Fibroblast of the aortic adventitia (primary cell): ENCODE measurements at regions not wholly inside any gene's neighbourhood (a gene's known extent, or its start where the extent isn't known, plus 50 kb on each side); places are given as distances from the start of the nearest gene placed in this dataset.
A peak's percentile ranks its signal among the peaks of the same experiment; 100 is the strongest.
"Not testable (repeated sequence)": the region's sequence is repeated elsewhere in the genome, so short reads cannot be mapped to it uniquely, and the experiment has no call there.

Source experiments
- DNase-seq: peaks from one replicate; pipeline ENCODE4 v3.0.0-alpha.2; 2010; ENCODE audit warnings: low read depth
- H3K4me3 ChIP-seq: 2 replicates; pipeline ENCODE4 v1.5.1; 2011; ENCODE audit warnings: low read depth, mild to moderate bottlenecking, control low read depth, low read length, moderate library complexity
- TF ChIP-seq, protein P1 (sequence below): IDR thresholded peaks from 2 replicates; pipeline ENCODE4 v1.5.1; 2011; ENCODE audit warnings: mild to moderate bottlenecking, low read length, control low read depth, inconsistent platforms; ENCODE audit not compliant: insufficient read depth

DNA sequence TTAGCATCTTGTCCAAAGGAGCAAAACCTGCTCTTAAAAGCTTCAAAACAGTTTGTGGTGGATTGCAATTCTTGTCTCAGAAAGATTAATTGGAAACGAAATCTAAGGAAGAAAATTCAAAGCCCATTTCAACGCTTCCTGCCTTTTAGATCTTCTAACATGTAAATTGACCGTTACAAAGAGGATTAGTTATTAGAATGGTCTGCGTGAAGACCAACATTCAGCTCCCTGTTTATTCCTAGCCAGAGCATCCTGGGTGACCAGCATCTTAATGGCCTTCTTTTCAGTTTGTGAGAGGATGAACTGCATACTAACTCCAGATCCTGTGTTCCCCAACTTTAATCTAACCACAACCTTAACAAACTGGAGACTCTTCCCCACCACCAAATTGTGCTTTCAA, 109.9 kb upstream of the SLC1A3 start:
- no peak overlapping the region for H3K4me3 ChIP-seq
- TF ChIP-seq, protein P1, sequence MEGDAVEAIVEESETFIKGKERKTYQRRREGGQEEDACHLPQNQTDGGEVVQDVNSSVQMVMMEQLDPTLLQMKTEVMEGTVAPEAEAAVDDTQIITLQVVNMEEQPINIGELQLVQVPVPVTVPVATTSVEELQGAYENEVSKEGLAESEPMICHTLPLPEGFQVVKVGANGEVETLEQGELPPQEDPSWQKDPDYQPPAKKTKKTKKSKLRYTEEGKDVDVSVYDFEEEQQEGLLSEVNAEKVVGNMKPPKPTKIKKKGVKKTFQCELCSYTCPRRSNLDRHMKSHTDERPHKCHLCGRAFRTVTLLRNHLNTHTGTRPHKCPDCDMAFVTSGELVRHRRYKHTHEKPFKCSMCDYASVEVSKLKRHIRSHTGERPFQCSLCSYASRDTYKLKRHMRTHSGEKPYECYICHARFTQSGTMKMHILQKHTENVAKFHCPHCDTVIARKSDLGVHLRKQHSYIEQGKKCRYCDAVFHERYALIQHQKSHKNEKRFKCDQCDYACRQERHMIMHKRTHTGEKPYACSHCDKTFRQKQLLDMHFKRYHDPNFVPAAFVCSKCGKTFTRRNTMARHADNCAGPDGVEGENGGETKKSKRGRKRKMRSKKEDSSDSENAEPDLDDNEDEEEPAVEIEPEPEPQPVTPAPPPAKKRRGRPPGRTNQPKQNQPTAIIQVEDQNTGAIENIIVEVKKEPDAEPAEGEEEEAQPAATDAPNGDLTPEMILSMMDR = no peak
- no peak for DNase-seq

DNA sequence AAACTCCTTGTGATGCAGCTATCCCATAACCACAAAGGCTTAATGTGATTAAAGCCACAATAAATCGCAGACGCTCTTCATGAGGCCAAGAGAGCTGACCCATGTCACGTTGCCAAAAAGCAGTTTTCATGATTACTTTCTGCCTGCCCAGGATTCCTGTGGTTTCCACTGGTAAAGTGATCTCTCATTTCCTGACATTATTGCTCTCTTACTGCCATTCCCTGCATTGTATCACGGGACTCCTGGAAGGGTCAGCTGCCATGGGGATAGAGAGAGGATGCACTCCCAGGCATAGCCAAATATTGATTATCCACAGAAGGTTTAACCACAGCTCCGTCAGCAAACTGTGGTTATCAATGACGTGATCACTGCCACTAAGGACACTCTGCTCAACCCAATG, 103.8 kb upstream of the SLC1A3 start:
- no peak overlapping the region for H3K4me3 ChIP-seq
- TF ChIP-seq, protein P1 = no peak
- peak; percentile 91 for DNase-seq

DNA sequence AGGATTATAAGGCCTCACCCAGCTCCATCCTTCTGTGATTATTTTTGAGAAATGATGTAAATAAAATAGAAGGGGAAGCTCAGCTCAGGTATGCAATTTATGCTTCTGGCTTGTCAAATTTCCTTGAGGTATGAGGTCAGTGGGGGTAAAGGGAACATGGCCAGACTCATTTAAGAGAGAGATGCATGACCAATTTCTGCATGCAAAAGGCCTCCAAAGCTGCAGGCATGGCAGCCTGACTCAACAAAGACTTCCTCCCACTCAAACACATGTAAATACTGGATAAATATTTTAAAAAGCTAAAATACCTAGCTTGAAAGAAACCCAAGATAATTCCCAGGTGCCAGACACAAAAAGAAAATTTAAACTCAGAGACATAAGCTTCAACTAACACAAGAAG, 101.4 kb upstream of the SLC1A3 start:
- TF ChIP-seq, protein P1 = no peak
- no peak overlapping the region for H3K4me3 ChIP-seq
- no peak for DNase-seq

DNA sequence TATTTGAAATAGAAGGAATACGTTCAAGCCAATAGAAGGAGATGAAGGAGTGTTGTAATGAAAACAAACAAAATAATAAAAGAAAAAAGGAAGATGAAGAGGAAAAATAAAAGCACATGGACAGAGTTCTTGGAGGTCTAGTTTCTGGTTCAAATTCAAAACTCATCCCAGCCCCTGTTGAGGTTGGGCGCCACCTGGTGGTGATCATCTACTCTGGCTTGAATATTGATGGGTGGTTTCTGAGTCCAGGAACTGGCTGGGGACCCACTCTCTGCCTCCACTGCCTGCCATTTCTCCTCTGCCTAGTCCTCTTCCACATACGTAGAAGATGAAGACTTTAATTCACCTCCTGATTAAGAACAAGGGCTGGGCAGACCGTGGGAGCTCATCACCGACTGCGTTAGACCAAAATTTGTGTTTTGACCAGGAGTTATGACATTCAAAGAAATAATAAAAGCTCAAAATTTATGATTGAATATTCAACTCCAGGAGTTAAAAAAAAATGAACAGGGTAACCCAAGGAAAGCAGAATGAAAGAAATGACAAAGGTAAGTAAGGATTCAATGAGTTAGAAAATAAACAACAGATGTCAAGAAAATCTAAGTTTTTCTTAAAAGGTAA, 99.0 kb upstream of the SLC1A3 start:
- peak; percentile 79 for DNase-seq
- no peak overlapping the region for H3K4me3 ChIP-seq

DNA sequence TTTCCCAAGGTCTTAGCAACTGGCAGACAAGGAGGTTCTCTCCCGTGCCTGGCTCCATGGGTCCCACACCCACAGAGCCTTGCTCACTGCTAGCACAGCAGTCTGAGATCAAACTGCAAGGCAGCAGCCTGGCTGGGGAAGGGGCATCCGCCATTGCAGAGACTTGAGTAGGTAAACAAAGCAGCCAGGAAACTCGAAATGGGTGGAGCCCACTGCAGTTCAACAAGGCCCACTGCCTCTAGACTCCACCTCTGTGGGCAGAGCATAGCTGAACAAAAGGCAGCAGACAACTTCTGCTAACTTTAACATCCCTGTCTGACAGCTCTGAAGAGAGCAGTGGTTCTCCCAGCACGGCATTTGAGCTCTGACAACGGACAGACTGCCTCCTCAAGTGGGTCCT, 98.1 kb upstream of the SLC1A3 start:
- not testable (repeated sequence) for DNase-seq, H3K4me3 ChIP-seq

More for the DNA sequence above, 99.0 kb upstream of the SLC1A3 start:
- TF ChIP-seq, protein P1 = peak; percentile 88

DNA sequence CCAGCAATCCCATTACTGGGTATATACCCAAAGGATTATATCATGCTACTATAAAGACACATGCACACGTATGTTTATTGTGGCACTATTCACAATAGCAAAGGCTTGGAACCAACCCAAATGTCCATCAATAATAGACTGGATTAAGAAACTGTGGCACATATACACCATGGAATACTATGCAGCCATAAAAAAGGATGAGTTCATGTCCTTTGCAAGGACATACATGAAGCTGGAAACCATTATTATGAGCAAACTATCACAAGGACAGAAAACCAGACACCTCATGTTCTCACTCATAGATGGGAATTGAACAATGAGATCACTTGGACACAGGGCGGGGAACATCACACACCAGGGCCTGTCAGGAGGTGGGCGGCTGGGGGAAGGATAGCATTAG, 92.8 kb upstream of the SLC1A3 start:
- H3K4me3 ChIP-seq, DNase-seq: not testable (repeated sequence)

DNA sequence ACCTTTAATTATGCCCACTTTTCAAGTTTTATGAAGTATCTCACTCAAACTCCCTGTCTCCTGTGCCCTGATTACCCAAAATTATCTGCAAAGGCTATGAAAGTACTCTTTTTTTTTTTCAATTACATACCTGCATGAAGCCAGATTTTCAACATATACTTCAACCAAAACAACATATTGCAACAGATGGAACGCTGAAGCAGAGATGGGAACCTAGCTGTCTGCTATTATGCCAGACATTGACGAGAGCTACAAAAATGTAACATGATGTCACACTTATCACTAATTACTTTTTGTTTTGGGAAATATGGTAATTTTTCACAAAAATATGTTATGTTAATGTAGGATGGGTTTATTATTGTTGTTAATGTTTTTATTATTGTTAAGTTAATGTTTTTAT, 86.5 kb upstream of the SLC1A3 start:
- no peak overlapping the region for H3K4me3 ChIP-seq
- TF ChIP-seq, protein P1 = no peak
- DNase-seq = no peak

DNA sequence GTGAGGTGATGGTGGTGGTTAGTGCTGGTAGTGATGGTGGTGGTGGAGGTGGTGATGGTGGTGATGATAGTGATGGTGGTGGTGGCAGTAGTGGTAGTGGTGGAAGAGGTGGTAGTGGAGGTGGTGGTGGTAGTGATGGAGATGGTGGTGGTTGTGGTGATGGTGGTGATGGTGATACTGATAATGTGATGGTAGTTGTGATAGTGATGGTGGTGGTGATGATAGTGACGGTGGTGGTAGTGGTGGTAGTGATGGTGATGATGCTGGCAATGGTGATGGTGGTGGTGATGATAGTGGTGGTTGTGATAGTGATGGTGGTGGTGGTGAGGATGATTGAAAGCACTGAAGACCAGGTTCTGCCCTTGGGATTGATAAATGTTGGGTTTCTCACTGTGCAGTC, 85.2 kb upstream of the SLC1A3 start:
- TF ChIP-seq, protein P1 = no peak
- H3K4me3 ChIP-seq = no peak overlapping the region
- no peak for DNase-seq
